Lower leg skin (tissue), 4 donors: ENCODE measurements at regions not wholly inside any gene's neighbourhood (a gene's known extent, or its start where the extent isn't known, plus 50 kb on each side); places are given as distances from the start of the nearest gene placed in this dataset.
A peak's percentile ranks its signal among the peaks of the same experiment; 100 is the strongest.

Experiments
- DNase-seq, 2 donors: peaks; one replicate each; pipeline ENCODE4 v3.0.0-alpha.2; 2019; ENCODE audit warnings: low spot score in 2 of 2
- H3K4me3 ChIP-seq: fragments of 200-600 bp; sonication (generic); 2 replicates; pipeline ENCODE4 v1.5.1; 2017; ENCODE audit warnings: mild to moderate bottlenecking, low read depth; ENCODE audit not compliant: poor library complexity, severe bottlenecking
- CTCF ChIP-seq, 3 donors: fragments of 450-650 bp; IDR thresholded peaks; one replicate each; pipeline ENCODE4 v1.5.1; 2016; ENCODE audit warnings: antibody characterized with exemption in 3 of 3, mild to moderate bottlenecking in 3 of 3, moderate library complexity in 2 of 3
- POLR2A ChIP-seq, 2 donors: fragments of 450-650 bp; IDR thresholded peaks; one replicate each; pipeline ENCODE4 v1.6.1; 2016 to 2017; ENCODE audit warnings: antibody characterized with exemption in 2 of 2, mild to moderate bottlenecking in 1 of 2, moderate library complexity in 1 of 2
- WGBS, 2 donors: methylation state at CpG; one replicate each; pipeline ENCODE4 v1.1.5; 2018; 5-methylcytosine and 5-hydroxymethylcytosine counted together
- intact Hi-C: fragments of 100-400 bp; cut with DNase I; formaldehyde crosslinking; loops from one replicate; pipeline ENCODE4 v1.15.0; 2023; ENCODE audit warnings: low total_unique reads

GRCh38 chr3:66625505-66626216, 124.8 kb upstream of the LRIG1 start:
- intact Hi-C loops: no loop called here
- DNase-seq: no peak
- TF ChIP-seq CTCF (IDR thresholded peaks at IDR 0.05): no peak
- TF ChIP-seq POLR2A (IDR thresholded peaks at IDR 0.05): no peak
- no peak overlapping the region for H3K4me3 ChIP-seq
- 54% methylated on average over 5 of the region's 5 CpGs for WGBS, 2 donors

DNA sequence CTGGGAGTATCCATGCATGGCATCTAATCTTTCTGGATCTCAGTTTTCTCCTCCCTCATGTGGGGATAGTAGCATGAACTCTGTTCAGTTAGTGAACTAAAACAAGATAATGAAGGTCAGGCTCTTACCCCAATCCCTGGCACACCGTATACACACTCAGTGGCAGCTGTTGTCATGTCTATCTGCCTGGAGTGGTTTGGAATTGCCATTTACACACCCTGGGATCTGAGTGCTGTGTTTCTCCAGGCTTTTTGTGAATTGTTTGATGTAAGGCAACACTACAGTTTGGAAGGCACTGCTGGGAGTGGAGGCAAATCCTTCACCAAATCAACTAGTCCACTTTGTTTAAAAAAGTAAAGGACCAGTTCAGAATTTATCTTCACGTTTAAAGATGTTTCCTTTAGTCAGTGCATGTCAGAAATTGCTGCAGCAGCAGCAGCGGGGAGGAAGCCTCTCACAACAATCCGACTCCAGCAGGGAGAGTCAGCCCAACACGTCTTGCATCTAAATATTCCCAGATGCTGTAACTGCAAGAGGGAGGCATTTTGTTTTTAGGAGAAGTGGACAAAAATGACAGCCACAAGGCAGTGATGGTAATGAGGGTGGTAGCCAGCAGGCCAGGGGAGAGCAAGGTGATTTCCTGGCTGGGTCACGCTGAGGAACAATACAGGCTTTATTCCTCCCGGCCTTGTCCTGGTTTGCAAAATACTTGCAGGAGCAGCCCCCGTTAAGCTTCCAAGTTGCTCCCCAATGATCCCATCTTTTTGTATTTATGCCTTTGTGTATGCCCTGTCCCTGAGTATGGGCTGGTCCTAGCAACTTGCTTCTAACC, 128.5 kb upstream of the LRIG1 start:
- intact Hi-C loops: no loop called here
- DNase-seq: no peak
- no peak overlapping the region for H3K4me3 ChIP-seq
- TF ChIP-seq POLR2A (IDR thresholded peaks at IDR 0.05): no peak
- no peak for TF ChIP-seq CTCF (IDR thresholded peaks at IDR 0.05)
- WGBS, 2 donors: 60 to 64% methylated on average over 8 of the region's 8 CpGs

DNA sequence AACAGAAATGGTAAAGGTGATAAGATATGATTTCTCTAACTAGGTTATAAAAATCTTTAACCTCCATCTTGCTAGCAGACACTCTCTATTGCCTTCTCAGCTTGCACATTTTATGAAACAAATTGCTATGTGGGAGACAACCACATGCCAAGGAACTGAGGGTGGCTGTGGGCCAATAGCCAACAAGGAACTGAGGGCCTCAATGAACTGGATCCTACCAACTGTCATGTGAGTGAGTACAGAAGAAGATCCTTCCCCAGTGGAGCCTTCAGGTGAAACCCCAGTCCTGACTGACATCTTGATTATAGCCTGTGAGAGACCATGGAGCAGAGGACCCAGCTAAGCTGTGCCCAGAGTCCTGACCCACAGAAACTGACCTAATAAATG, 129.2 kb upstream of the LRIG1 start:
- TF ChIP-seq CTCF (IDR thresholded peaks at IDR 0.05) (no peak), POLR2A (IDR thresholded peaks at IDR 0.05) (no peak)
- no peak overlapping the region for H3K4me3 ChIP-seq
- intact Hi-C loops: no loop called here
- DNase-seq: peak in 1 of 2 donors; percentile 52

- no peak overlapping the region for H3K4me3 ChIP-seq
- intact Hi-C loops: no loop called here
- DNase-seq: no peak
- WGBS, 2 donors: 71 to 76% methylated on average over 6 of the region's 6 CpGs
- TF ChIP-seq POLR2A (IDR thresholded peaks at IDR 0.05): no peak
- TF ChIP-seq CTCF (IDR thresholded peaks at IDR 0.05): no peak
Measured at GRCh38 chr3:66633402-66634381, 132.9 kb upstream of the LRIG1 start.

GRCh38 chr3:66638717-66639116, 137.9 kb upstream of the LRIG1 start:
- DNase-seq: no peak
- 38 to 39% methylated on average over 6 of the region's 6 CpGs for WGBS, 2 donors
- intact Hi-C loops: no loop called here
- no peak for TF ChIP-seq POLR2A (IDR thresholded peaks at IDR 0.05)
- TF ChIP-seq CTCF (IDR thresholded peaks at IDR 0.05): no peak
- no peak overlapping the region for H3K4me3 ChIP-seq
